GM21423 (cell line): ENCODE measurements at regions not wholly inside any gene's neighbourhood (a gene's known extent, or its start where the extent isn't known, plus 50 kb on each side); places are given as distances from the start of the nearest gene placed in this dataset.
"Not testable (repeated sequence)": the region's sequence is repeated elsewhere in the genome, so short reads cannot be mapped to it uniquely, and the experiment has no call there.

Experiments
- ATAC-seq: cut with Tn5 transposase; IDR thresholded peaks from one replicate; pipeline ENCODE4 v1.9.1; 2021; ENCODE audit warnings: mild to moderate bottlenecking, moderate library complexity; ENCODE audit not compliant: unreplicated experiment

DNA sequence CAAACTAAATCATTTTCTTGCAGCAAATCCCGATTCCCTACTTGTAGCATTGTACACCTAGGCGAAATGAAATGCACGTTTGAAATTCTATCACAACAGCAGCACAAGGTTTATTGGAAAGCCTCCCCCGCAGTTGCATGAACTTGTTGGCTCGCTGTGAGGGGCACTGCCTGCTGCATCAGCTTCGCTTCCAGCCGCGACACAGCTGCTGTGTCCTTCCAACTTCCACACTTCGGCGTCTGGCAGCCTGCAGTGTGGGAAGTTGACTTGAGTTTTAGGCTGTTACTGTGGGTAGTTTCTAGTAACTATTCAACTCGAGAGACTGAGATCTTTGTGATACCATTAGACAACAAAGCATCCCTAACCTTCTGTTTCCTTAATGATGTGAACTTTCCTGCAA lies 315.8 kb upstream of the TPK1 start:
- ATAC-seq = no peak

DNA sequence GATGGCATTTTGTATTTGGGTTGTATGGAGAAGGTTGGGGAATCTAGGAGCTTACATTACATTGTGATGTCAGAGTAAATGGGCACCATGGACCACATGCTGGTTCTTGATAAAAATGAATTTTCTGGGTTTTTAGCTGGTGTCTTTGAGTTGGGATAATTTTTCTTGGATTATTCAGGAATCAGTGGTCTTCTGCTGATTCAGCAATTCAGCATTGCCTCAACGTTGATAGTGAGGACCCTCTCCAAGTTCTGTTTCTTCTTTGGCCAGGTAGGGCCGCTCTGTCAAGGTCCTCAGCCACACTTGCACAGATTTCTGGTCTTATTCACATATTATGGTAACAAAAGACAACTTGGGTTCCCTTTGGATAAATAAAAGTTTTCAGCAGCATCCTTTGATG lies 312.0 kb upstream of the TPK1 start:
- ATAC-seq = no peak

DNA sequence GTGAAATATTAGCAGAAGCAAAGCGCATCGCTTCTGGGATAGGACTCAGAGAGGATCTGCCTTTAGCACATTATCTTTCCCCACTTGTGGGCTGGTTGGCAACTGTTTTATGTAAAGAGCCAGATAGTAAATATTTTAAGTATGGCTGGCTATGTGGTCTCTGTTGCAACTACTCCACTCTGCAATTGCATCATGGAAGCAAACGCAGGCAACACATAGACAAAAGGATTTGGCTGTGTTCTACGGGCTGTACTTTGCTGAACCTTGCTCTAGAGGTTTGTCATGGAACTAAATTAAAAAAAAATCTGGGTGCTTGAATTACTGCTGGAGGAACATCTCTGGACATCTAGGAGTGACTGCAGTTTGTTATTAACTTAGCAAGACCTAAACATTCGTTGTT lies 307.8 kb upstream of the TPK1 start:
- no peak for ATAC-seq

DNA sequence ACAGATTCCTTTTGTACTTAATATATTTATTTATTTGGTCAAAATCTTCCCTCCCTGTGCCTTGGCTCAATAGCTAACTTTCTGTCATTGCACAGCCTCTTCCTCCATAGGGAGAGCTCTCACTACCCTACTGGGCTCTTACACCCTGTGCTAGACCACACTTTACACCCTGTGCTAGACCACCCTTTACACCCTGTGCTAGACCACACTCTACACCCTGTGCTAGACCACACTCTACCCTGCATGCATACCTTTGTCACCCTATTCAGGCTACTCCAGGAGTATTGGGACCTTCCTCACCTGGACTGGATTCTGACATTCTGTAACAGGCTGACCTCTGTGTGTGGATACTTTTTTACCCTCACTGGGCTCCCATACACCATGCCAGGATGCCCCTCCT lies 298.5 kb upstream of the TPK1 start:
- ATAC-seq = no peak

DNA sequence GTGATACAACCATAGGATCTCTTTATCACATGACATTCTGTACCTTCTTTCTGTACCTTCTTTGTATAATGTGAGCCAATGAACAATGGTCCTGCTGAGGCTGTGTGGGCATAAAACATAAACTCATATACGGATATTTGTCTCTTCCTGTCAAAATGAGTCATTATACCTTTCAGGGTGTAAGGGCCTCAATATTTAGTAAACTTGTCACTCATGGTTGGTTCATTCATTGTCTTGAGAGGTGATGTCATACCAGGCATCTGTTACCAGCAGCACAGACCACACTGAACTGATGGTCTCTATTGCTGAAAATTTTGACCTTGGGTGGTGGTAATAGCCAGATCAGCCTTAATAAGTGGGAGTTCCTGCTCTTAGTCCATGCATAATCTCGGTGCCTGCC lies 287.6 kb upstream of the TPK1 start:
- ATAC-seq = no peak

DNA sequence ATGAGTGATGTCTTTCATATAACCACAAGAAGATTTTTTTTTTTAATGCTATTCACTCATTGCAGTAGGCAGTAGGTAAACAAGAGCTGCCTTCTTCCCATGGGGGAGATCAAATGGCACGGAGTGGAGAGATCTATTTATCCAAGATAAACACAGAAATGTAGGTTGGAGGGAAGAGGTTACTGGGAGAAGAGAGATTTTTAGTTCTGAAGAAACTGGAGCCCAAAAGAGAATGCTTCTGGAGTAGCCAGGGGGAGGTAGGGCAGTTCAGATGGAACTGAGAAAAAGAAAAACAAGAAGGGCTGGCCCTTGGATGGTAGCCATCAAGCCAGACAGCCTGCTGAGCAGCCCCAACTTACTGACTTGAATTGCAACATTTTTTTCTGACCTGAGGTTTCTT lies 270.1 kb upstream of the TPK1 start:
- no peak for ATAC-seq

DNA sequence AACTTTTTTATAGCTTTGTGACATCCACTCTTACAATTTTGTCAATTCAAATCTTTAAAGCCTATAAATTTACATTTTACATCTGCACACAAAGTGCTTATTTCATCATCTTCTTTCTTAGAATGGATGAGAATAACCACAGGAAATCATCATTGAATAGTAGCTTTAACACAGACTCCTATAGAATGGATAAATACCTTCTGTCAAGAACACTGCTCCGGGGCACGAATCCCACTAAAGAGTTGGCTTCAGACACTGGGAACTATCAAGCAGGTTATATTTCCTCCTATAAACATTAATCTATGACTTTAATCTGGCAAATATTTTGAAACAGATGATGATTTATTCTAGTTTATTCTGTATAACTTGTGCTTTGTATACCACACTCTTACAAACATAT lies 269.7 kb upstream of the TPK1 start:
- ATAC-seq = no peak

DNA sequence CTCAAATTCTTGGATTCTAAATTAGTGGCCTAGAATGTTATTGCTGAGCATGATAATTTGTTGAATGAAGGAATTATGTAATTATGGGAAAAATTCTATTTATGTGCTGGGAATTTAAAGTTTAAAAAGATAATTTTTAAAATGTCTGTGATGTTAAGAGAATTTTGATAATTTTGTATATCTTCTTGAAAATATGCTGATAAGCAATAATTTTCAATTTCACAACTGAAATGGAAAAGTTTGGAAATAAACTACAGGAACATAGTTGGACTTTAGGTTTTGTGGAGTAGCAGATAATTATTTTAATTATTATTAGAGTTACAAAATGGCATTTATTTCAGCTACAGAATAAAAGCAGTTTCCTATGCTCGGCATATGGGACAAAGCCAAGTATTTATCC lies 268.5 kb upstream of the TPK1 start:
- ATAC-seq = no peak

DNA sequence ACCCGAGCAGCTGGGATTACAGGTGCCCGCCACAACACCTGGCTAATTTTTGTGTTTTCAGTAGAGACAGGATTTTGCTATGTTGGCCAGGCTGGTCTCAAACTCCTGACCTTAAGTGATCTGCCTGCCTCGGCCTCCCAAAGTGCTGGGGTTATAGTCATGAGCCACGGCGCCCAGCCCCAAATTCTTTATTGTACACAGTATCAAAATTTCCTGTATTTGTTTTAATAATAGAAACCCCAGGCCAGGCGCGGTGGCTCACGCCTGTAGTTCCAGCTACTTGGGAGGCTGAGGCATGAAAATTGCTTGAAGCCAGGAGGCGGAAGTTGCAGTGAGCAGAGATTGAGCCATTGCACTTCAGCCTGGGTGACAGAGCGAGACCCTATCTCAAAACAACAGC lies 266.3 kb upstream of the TPK1 start:
- ATAC-seq = not testable (repeated sequence)

DNA sequence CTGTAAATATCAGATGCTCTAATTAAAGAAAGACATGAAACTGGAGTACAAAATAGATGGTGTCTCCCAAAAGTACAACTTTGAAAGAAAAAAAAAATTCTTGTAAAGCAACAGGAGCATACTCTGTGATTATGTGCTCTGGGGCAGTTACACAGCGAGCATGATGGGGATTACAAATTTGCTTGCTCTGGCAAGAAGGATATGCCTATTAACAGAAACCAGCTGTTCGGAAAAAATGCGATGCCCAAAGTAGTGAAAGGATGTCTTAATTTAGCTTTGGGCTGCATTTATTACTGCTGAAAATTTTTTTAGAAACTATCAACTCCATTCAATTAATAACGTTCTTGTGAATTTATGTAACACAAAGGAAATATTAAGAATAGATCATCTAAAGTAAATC lies 256.9 kb upstream of the TPK1 start:
- no peak for ATAC-seq

DNA sequence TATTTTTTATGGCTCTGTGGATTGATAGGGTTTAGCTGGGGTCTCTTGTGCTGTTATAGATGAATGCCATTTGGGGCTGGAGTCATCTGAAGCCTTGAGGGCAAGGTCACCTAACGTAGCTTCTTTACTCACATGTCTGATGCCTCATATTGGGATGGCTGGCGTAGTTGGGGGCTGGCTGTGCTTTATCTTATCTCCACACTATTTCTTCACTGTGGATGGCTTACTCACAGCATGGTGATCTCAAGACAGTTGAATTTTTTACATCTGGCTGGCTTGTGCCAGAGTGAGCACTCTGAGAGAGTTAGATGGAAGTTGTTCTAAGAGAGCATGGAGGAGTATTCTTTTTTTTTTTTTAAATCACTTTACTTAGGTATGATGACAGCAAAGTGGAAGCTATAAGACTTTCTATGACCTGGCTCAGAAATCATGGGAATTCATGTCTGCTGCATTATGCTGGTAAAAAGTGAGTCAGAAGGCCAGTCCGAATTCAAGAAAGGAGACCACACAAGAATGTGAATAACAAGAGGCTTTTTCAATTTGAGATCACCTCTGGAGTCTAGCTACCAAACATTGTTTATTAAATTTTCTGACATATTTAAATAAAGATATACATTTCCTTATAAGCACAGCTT lies 252.4 kb upstream of the TPK1 start:
- ATAC-seq = no peak

DNA sequence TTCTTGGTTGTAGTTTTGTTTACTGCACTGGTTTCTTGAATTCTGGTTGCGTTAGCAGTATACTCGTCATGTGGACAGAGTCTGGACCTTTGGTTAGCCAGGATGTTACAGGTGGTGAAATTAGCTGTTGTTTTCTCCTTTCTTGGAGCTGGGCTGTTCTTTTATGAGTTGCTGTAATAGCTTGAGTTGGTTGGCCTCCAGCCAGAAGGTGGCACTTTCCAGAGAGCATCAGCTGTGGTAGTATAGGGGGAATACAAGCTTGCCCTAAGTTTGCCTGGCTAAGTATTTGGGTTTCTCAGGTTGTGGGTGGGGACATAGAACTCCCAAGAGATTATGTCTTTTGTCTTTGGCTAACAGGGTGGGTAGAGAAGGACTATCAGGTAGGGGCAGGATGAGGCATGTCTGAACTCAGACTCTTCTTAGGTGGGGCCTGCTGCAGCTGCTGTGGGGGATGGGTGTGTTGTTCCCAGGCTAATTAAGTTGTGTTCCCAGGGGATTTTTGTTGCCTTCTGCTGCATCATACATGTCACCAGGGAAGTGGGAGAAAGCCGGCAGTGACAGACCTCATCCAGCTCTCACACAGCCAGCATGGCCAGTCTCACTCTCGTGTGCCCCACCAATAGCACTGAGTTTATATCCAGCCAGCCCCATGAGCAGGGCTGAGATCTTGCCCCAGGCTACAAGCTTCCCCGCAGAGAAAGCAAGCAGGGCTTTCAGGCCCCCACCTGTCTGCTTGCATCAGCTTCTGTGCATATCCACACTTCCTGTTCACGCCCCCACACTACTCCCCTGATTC lies 246.7 kb upstream of the TPK1 start:
- no peak for ATAC-seq

DNA sequence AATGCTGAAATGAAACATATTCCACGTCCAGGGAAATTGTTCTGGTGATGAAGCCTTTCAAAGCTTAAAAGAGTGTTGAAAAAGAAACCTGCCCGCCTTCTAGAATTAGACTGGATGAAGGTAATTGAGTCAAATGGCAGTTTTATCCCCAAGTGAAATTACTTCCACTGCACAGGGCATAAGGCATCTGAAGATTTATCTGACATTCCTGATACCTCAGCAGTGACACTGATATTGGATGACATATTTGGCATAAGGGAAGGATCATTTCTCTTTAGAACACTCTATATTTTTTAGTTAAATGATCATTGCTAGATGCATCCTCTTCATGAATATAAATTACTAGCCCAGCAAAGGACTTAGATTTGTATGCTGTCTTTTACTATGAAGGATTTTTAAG lies 229.6 kb upstream of the TPK1 start:
- no peak for ATAC-seq

DNA sequence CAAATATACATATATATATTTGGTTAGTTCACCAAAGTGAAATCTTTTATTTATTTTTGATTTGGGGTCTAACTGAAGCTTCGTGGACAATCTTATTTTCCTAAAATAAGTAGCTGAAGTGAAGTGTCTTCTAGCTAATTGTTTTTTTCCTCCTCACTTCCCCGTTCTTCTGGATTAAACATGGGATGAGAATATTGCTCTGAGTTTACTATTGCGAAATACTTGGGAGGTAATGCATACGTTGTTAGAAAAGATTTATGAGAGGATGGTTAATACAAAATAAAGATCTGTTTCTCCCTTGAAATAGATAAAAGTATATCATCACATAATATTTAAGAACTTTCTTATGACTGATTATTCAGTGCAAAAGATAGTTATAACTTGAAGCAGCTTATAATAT lies 228.3 kb upstream of the TPK1 start:
- no peak for ATAC-seq

DNA sequence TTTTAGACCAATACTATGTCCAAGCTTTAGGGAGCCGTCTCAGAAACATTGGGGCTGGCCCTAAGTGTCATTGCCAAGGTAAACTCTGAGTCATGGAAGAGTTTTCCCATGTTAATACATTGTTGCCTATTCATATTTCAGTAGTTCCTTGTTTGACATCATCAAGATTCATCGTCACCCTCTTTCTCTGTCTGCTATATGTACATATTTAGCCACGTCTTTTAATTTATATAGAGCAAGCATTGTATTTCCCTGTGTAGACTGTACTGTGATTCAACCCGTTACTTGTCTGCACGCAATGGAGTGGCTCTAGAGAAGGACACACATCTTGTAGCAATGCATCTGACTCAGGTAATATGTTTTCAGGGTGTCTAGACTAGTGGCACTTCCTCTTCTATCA lies 217.9 kb upstream of the TPK1 start:
- no peak for ATAC-seq

DNA sequence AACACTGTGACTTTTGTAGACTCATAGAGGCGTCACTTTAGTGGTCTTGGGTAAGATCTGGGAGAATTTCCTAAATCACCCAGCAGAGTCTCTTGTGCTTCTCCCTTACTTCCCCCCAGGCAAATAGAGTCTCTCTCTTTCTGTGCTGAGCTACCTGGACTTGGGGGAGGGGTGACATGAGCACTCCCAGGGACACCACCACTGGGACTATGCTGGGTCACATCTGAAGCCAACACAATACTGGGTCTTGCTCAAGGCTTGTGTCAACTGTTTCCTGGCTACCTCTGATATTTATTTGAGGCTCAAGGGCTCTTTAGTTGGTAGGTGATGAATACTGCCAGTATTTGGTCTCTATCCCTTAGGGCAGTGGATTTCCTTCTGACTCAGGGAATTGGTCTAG lies 214.6 kb upstream of the TPK1 start:
- ATAC-seq = no peak

DNA sequence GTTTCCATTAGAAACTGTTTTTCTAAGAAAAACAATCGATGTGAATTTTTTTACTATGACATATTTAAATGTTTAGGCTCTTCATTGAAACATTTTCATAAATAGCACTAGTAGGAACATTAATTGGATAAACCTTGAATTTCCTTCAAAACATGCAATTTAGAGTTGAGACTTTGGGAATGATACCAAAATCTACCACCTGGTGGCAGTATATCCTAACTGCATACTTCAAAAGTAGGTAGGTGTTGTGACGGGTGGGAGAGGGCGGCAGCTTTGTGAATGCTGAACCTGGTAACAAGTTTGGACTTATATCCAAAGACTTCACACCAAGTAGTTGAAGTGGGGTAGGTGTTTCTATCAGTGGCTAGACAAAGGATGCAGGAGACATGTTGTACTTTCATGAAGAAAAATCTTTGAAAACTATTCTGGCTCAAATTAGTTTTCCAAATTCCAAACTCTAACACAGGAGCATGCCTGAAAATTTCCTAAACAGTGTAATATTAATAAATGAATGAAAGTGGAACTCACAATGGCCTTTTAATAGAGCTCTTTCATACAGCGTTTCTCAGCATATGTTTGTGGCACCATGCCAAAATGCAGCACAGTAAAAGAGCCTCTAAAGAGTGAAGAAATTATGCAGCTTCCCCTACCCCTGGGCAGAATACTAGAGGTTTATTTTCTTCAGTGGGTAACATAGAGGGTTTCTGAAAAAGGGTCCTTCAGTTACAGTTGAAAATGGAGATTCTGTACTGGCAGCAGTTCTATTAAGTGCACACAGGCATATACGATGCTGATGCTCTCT lies 201.0 kb upstream of the TPK1 start:
- ATAC-seq = peak; percentile 91

DNA sequence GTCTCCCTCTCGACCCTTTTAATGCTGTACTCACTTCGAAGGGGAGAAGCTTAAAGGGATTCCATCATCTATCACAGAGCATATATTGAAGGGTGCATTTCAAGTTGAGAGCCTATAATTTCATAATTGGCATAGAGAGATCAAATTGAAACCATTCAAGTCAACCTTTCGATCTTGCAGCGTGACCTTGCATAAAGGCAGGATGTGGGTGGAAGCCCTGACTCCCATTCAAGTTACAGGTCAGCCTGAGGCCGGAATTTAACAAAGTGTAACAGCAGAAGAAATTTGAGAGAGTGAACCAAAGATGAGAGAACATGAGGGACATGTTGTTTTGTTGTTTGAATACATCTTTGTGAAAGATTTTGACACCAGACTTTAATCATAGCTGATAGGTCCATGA lies 195.3 kb upstream of the TPK1 start:
- no peak for ATAC-seq

DNA sequence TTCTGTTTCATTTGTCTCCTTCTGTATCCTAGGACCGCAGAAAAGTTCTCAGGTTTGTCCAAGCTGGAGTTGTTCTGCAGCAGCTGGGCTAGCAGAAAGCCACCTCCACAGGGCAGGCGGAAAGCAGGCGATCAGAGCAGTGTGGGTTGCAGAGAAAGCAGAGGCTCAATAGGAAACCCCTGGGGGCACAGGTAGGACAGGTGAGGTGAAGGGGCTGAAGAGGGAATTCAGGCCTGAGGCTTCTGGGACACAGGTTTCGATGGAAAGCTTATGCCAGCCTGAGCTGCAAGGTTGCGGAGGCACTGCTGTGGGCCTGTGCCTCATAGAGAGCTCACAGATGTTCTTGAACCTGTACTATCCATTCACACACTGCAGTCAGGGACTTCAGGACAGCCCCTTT lies 194.9 kb upstream of the TPK1 start:
- no peak for ATAC-seq

DNA sequence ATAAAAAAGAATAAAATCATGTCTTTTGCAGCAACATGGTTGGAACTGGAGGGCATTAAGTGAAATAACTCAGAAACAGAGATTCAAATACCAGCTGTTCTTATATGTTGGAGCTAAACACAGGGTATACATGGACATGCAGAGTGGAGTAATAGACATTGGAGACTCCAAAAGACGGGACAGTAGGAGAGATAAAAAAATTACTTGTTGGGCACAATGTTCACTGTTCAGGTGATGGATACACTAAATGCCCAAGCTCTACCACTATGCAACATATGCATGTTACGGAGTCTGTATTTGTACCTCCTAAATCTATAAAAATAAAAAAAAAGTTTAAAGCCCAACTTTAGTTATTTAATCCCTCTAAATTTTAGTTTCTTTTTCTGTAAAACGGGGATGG lies 184.6 kb upstream of the TPK1 start:
- ATAC-seq = no peak

DNA sequence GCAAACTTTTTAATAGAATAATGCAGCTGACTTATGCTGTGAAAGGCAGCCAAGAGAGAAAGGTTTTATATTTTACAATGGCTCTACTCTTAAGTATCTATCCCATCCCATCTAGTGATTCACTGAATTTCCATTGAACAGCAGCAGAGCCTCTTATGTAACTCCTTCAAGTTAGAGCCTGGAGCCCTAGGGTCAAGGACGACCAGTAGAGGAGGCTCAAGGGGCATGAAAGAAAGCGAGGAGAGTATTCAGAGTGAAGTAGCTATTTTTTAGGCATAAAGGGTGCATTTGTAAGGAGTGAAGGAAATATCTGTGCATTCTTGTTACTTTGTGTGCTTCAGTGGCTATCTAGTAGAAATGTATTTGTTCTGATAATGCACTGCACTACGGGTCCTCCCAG lies 180.2 kb upstream of the TPK1 start:
- ATAC-seq = no peak

DNA sequence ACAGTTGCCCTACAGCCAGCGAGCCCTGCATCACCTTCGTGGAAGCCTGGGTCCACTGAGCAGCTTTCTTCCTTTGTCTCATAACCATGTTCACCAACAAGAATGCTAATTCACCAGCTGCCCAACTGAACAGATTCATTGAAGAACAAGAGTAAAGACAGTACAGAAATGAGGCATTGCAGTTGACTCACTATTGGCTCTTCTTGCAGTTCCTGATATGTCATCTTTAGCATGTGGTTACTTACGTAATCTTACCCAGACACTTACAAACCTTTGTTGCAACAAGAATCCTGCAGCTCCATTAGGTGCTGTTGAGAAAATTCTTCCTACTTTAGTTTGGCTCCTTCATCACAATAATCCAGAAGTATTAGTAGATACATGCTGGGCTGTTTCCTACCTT lies 174.0 kb upstream of the TPK1 start:
- ATAC-seq = no peak
